GM18502 (cell line): ENCODE measurements at regions not wholly inside any gene's neighbourhood (a gene's known extent, or its start where the extent isn't known, plus 50 kb on each side); places are given as distances from the start of the nearest gene placed in this dataset.

Experiments
- ATAC-seq: cut with Tn5 transposase; IDR thresholded peaks from one replicate; pipeline ENCODE4 v1.9.1; 2021; ENCODE audit warnings: mild to moderate bottlenecking; ENCODE audit not compliant: unreplicated experiment, poor library complexity

DNA sequence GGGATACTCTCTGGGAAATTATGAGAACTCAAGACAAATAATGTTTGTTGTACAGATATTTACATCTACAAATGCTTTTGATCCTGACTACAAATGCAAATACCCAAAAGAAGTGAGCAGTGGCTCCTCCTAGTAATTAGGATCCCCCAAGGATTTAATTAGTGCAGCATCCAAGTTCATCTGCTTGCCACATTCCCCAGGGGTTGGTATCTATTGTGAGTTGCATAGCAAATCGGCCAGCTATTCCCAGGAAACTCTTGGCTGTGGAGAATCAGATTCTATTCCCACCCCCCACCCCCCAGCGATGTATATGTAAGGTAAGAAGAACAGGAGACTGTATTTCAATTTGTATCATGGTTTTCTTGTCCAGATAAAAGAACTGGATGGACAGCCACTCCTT lies 725.1 kb upstream of the CDH7 start:
- no peak for ATAC-seq

- no peak for ATAC-seq
Measured at GRCh38 chr18:65021021-65021420, 729.8 kb upstream of the CDH7 start.

DNA sequence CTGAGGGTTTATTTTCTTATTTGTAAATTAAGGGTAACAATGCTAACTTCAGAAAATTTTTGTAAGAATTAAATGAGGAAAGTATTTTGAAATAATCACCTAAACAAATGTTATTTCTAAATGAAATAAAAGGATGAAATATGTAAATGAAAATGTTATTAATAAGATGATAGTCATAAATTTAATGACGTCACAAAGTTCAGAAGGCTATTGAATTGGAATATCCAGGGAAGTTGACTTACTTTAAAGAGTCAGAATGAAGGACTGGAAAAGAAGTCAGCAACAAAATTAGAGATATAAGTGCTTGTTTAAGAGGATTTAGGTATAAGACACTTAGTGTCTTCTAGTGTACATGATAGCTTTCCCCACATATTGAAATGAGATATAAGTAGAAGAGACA lies 732.6 kb upstream of the CDH7 start:
- no peak for ATAC-seq

GRCh38 chr18:65017372-65017760 lies 733.4 kb upstream of the CDH7 start:
- no peak for ATAC-seq

- no peak for ATAC-seq
Measured at GRCh38 chr18:65016631-65017371, 734.0 kb upstream of the CDH7 start.

DNA sequence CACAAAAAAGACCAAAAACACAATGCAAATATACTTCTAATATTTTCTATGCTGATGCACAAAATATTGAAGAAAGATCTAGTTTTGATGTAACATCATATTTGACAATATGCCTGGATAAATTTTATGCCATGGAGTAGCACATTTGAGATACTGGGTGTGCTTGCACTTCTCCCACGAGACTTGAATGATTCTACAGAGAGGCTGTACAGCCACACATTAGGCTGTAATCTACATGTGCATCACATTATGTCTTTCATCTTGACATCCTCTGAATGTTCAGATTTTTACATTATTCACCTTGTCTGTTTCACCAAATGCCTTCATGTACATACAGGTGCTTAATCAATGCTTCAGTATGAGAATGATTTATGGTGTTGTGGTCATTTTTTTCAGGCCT lies 756.4 kb upstream of the CDH7 start:
- ATAC-seq, result no peak

DNA sequence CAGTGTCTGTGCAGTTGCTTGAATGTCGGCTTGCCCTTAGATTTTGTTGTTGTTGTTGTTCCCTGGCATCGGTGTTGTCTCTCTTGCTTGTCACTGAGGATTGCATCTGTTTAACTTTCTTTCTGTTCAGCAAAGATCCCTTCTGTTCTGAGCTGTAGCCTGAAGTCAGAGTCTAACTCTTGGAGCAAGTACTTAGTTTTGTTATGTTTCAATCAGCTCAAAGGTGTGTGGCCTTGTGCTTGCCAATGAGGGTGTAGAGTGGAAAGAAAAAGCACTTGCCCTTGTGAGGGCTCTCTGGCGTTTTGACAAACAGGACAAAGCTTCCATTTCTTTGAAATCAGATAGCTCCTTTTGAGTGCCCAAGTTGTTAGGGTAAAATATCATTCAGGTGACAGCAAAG lies 757.1 kb upstream of the CDH7 start:
- ATAC-seq, result no peak

DNA sequence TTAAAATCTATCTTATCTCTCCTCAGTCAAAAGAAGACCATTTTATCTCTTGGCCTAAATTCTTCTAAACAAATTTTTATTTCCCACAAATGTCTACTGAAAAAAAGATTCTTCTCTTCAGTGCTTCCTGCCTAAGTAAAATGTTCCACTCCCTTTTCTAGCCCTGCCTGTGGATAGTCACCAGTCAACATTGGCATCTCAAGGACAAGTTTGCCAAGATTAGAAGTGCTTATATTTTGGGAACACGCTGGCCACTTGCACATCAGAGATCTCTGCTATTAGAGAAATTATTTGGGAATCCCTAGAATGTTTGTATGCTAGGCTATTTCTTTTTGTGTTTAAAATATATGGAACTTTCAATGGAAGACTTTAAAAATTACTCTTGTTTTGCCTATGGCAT lies 758.2 kb upstream of the CDH7 start:
- no peak for ATAC-seq

GRCh38 chr18:64991102-64991501 lies 759.7 kb upstream of the CDH7 start:
- ATAC-seq, result no peak

GRCh38 chr18:64986906-64987495 lies 763.8 kb upstream of the CDH7 start:
- ATAC-seq, result no peak

DNA sequence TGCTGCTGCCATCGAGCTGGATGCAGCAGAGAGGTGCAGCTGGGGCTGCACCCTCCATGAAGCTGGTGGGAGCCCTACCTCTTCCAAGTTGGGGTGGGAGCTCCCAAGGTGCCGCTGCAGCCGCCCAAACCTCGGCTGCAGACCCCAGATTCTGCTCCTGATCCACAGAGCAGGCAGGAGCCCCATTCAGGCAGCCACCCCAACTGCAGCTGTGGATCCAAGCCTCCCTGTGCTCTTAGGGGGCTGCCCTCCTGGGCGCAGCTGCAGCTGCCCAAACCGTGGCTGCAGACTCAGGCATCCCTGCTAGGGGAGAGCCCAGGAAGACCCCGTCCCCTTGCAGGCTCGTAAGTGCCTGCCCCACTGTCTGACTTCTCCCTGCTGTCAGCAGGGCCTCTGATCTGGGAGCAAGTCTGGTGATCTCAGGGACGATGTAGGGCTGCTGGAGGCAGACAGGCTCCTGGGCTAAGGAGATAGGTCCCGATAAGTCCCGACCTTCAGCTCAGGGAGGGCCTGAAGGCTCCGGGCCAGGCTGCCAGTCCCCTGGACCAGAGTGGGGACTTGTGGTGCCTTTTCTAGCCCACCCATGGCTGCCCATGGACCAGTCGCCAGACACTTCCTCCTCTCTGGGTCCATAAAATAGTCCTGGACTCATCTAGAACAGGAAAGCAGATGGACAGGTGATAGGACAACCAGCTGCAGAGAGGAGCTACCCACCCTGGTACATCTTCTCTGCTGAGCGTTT lies 767.1 kb upstream of the CDH7 start:
- no peak for ATAC-seq

DNA sequence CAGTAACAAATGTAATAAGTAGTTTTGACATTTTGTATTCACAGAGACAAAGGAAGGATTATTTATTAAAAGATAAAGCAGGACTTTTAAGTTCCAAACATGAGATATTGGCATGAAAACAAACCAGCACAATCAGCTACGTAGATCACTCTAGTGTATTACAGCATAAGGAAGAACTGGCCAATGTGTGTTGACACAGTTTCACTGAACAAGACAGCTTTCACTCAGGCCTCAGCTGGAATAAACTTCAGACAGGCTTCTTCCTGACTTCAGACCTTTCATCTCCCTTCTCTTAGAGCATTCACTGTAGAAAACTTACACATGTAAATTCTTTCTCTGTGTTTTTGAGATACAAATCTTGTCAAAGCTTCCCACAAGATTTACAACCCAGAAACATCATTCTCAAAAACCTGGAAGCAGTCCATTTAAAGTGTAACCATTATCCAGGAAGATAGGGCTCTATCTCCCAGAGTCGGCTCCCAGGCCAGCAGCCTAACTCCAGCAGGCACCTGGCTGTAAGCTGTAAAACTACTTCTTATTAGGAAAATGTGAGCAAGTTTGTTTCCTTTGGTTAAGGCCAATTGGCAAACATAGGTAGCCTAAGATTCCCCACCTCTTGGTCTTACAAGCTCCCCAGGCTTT lies 768.3 kb upstream of the CDH7 start:
- ATAC-seq, result no peak

DNA sequence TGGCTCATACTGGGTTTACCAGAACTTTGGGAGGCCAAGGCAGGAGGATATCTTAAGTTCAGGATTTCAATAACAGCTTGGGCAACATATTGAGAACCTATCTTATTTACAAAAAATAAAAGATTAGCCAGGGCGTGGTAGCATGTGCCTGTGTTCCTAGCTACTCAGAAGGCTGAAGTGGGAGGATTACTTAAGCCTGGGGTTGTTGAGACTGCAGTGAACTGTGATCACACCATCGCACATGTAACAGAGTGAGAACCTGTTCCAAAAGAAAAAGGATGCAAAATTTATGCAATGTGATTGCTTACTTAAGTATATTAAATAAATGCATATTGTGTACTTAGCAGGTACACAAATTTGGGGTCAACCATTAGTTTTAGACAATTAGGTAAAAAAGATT lies 768.9 kb upstream of the CDH7 start:
- no peak for ATAC-seq

DNA sequence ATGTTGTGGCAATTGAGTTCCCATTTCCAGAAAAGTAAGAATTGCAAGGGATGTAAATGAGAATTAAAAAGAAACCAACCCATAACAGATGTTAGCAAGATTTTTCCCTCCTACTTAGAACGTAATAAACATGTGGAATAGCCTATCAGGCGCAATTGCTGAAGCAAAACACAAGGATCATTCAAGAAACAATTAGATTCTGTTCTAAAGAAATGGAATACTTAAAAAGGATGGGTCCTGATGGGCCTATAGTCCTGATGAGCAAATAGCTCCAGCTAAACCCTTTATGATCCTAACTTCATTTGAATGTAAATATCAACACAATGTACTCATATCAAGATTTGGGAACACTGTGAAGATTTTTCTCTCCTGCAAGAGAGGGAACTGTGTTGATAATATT lies 771.0 kb upstream of the CDH7 start:
- no peak for ATAC-seq

GRCh38 chr18:64974391-64975125 lies 776.3 kb upstream of the CDH7 start:
- no peak for ATAC-seq

- no peak for ATAC-seq
Measured at GRCh38 chr18:64972545-64972944, 778.3 kb upstream of the CDH7 start.

- no peak for ATAC-seq
Measured at GRCh38 chr18:64966667-64967066, 784.1 kb upstream of the CDH7 start.

GRCh38 chr18:64956465-64956864 lies 794.3 kb upstream of the CDH7 start:
- no peak for ATAC-seq

DNA sequence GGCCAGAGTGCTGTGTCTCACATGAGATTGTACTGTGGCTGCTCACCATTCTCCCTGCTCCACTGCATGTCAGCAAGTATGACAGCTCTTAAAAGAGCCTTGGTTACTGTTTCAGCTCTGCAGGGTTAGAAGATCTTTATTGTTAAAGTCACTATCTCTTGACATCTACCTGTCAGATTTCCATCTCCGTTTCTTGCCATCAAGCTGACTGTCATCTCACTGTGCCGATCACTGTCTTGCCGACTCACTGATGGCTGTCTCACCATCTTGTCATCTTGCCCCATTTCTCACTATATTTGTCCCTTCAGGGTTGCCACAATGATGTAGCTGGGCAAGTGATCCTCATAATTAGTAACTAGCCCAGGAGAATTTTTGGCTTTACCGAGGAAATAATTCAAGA lies 800.9 kb upstream of the CDH7 start:
- no peak for ATAC-seq

DNA sequence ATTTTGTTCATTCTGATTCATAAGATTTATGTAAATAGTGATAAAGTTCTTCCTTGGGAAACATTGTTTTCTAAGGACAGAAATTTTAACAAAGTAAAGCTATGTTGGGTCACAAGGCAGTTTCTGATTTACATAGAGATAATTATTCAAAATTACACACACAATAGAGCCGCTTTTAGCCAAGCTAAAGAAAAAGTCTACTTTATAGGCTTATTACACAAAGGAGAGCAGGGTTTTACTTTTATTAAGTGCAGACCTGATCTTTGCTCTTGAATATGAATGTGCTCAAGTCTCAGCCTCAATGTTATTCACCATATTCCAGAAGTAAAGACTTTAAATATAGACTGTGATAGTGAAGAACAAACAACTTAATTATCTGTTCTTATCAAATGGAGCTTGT lies 787.8 kb upstream of the LINC00305 start:
- ATAC-seq, result no peak

GRCh38 chr18:64929036-64929435 lies 780.1 kb upstream of the LINC00305 start:
- ATAC-seq, result no peak
